Neural crest cell (in vitro differentiated cells): ENCODE measurements at regions not wholly inside any gene's neighbourhood (a gene's known extent, or its start where the extent isn't known, plus 50 kb on each side); places are given as distances from the start of the nearest gene placed in this dataset.
A peak's percentile ranks its signal among the peaks of the same experiment; 100 is the strongest.

Source experiments
- DNase-seq: peaks from one replicate; pipeline ENCODE4 v3.0.0; 2021; ENCODE audit warnings: low read depth, mixed read lengths, low spot score
- H3K27ac Mint-ChIP-seq: one replicate; pipeline ENCODE4 v1.8.0; 2021; ENCODE audit warnings: mild to moderate bottlenecking, mixed read lengths; ENCODE audit not compliant: unreplicated experiment
- H3K27me3 Mint-ChIP-seq: 2 replicates; pipeline ENCODE4 v1.8.0; 2021; ENCODE audit warnings: low read depth, mild to moderate bottlenecking, mixed read lengths
- H3K36me3 Mint-ChIP-seq: 2 replicates; pipeline ENCODE4 v1.8.0; 2021; ENCODE audit warnings: low read depth, mild to moderate bottlenecking, mixed read lengths
- H3K4me1 Mint-ChIP-seq: 2 replicates; pipeline ENCODE4 v1.8.0; 2021; ENCODE audit warnings: mixed read lengths
- H3K4me3 Mint-ChIP-seq: one replicate; pipeline ENCODE4 v1.8.0; 2021; ENCODE audit warnings: mild to moderate bottlenecking, mixed read lengths
- H3K9me3 Mint-ChIP-seq: 2 replicates; pipeline ENCODE4 v1.8.0; 2021; ENCODE audit warnings: mixed read lengths
- TF ChIP-seq, protein P1 (sequence below): fragments of 200-600 bp; sonication (generic); conservative IDR thresholded peaks from 2 replicates; pipeline ENCODE4 v1.5.0; 2021; ENCODE audit warnings: antibody characterized with exemption, mild to moderate bottlenecking

DNA sequence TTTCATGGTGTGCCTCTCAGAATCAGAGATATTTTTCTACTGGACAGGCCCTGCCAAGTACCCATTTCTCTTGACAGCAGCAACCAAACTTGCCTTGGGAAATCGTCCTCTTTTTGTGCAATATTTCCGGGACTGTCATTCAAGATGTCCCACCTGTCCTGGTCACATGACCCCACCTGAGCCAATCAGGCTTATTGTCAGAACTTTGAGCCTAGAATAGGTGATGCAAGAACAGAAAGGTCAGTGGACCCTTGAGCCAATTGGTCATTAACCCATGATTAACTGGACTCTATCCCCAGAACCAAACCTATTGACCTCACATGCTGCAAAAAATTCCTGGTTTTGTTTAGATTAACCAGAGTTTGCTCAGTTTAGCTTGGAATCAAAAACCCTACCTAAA, 108.3 kb upstream of the TOP1 start:
- no peaks in the 10 kb centered on the region for H3K36me3 Mint-ChIP-seq
- H3K4me1 Mint-ChIP-seq = peaks cover 4% of the 10 kb centered on the region
- TF ChIP-seq, protein P1, sequence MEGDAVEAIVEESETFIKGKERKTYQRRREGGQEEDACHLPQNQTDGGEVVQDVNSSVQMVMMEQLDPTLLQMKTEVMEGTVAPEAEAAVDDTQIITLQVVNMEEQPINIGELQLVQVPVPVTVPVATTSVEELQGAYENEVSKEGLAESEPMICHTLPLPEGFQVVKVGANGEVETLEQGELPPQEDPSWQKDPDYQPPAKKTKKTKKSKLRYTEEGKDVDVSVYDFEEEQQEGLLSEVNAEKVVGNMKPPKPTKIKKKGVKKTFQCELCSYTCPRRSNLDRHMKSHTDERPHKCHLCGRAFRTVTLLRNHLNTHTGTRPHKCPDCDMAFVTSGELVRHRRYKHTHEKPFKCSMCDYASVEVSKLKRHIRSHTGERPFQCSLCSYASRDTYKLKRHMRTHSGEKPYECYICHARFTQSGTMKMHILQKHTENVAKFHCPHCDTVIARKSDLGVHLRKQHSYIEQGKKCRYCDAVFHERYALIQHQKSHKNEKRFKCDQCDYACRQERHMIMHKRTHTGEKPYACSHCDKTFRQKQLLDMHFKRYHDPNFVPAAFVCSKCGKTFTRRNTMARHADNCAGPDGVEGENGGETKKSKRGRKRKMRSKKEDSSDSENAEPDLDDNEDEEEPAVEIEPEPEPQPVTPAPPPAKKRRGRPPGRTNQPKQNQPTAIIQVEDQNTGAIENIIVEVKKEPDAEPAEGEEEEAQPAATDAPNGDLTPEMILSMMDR = no peak
- no peaks in the 10 kb centered on the region for H3K27me3 Mint-ChIP-seq
- no peak for DNase-seq
- peaks cover 4% of the 10 kb centered on the region for H3K9me3 Mint-ChIP-seq
- H3K4me3 Mint-ChIP-seq = no peak overlapping the region
- H3K27ac Mint-ChIP-seq = no peak overlapping the region

DNA sequence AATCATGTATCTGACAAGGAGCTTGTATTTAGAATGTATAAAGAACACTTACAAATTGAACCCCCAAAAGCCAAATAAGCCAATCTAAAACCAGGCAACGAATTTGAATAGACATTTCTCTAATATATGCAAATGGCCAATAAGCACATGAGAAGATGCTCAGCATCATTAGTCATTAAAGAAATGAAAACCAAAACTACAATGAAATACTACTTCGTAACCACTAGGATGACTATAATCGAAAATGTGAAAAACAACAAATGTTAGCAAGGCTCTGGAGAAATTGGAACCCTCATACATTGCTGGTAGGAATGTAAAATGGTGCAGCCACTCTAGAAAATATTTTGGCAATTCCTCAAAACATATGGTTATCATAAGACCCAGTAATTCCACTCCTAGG, 105.8 kb upstream of the TOP1 start:
- H3K4me1 Mint-ChIP-seq = peaks cover 9% of the 10 kb centered on the region
- TF ChIP-seq, protein P1 = peak; percentile 17
- no peaks in the 10 kb centered on the region for H3K27me3 Mint-ChIP-seq
- no peak overlapping the region for H3K27ac Mint-ChIP-seq
- no peak for DNase-seq
- no peaks in the 10 kb centered on the region for H3K36me3 Mint-ChIP-seq
- H3K4me3 Mint-ChIP-seq = no peak overlapping the region
- no peaks in the 10 kb centered on the region for H3K9me3 Mint-ChIP-seq

DNA sequence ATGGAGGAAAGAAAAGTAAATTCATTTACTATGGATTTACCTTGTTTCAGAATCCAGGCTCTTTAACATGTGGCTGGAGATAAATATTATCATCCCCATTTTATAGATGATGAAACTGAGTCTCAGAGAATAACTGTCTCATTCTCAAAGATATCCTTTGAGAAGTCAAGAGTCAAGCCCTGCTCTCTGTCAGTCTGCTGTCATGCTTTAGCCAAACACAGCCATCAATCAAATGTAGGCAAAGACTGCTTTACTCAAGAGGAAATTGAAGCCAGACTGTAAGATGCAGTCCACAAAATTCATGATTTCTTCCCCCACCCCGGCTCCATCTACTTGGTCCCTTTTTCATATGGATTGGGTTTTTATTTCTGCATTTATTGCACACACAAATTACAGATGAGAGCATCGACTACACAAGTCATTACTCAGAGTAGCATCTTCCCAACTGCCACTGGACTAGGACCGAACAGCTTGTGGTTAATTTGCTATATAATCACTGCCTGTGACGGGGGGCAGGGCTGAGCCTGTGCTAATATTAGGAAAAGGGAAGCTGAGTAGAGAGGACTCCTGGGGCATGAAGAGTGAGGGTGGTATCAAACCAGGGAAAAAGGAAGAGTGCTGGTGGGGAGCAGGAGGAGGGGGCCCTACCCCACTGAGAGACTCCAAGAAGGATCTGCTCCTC, 102.7 kb upstream of the TOP1 start:
- no peak overlapping the region for H3K4me3 Mint-ChIP-seq
- H3K9me3 Mint-ChIP-seq = no peaks in the 10 kb centered on the region
- no peaks in the 10 kb centered on the region for H3K27me3 Mint-ChIP-seq
- TF ChIP-seq, protein P1 = no peak
- no peak overlapping the region for H3K27ac Mint-ChIP-seq
- peaks cover 16% of the 10 kb centered on the region for H3K4me1 Mint-ChIP-seq
- no peak for DNase-seq
- no peaks in the 10 kb centered on the region for H3K36me3 Mint-ChIP-seq

DNA sequence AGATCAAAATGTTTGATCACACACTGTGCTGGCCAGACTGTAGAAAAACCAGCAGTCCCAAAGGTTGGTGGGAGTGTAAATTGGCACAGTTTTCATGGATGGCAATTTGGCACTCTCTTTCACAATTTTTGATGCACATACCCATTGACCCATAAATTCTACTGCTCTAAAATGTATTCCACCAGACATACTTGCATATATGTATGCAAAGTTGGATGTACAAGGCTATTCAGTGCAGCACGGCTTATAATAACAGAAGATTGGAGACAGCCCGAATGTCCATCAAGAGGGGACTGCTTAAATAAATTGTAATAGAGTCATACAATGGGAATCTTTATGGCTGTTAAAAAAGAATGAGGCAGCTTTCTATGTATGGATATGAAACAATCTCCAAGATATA, 101.7 kb upstream of the TOP1 start:
- H3K9me3 Mint-ChIP-seq = no peaks in the 10 kb centered on the region

DNA sequence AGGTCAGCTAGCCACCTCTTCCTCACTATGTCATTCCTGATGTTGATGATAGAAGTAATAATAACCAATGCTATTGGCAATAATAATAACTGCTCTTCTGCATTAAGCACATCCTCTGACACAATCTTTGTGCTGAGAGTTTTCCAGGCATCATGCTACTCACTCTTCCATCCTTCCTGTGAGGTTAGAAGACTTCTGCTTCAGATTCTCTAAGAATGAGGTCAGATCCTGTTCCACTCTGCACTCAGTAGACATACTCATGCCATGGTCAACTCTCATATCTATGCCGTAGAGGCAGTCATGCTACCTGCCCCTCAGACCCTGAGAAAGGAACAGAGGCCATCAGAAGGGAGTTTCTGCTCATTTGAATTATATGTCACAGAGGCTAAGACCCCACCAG, 98.1 kb upstream of the TOP1 start:
- Mint-ChIP-seq H3K27ac (no peak overlapping the region), H3K36me3 (no peaks in the 10 kb centered on the region), H3K4me1 (peaks cover 12% of the 10 kb centered on the region), H3K27me3 (no peaks in the 10 kb centered on the region), H3K4me3 (no peak overlapping the region), H3K9me3 (peaks cover 5% of the 10 kb centered on the region)
- DNase-seq = no peak
- TF ChIP-seq, protein P1 = no peak

More for the DNA sequence above, 101.7 kb upstream of the TOP1 start:
- Mint-ChIP-seq H3K4me3 (no peak overlapping the region), H3K4me1 (peaks cover 16% of the 10 kb centered on the region), H3K27me3 (no peaks in the 10 kb centered on the region), H3K27ac (no peak overlapping the region), H3K36me3 (no peaks in the 10 kb centered on the region)
- TF ChIP-seq, protein P1 = no peak
- DNase-seq = no peak
